AG09319 (cell line): ENCODE measurements at regions not wholly inside any gene's neighbourhood (a gene's known extent, or its start where the extent isn't known, plus 50 kb on each side); places are given as distances from the start of the nearest gene placed in this dataset.
"Not testable (repeated sequence)": the region's sequence is repeated elsewhere in the genome, so short reads cannot be mapped to it uniquely, and the experiment has no call there.

ENCODE experiments used
- DNase-seq: peaks from one replicate; pipeline ENCODE4 v3.0.0-alpha.2; 2010; ENCODE audit warnings: low read depth; ENCODE audit errors: extremely low read depth
- TF ChIP-seq, protein P1 (sequence below): IDR thresholded peaks from 2 replicates; pipeline ENCODE4 v1.5.1; 2011; ENCODE audit warnings: low read depth, mild to moderate bottlenecking, inconsistent platforms, low read length, moderate library complexity

DNA sequence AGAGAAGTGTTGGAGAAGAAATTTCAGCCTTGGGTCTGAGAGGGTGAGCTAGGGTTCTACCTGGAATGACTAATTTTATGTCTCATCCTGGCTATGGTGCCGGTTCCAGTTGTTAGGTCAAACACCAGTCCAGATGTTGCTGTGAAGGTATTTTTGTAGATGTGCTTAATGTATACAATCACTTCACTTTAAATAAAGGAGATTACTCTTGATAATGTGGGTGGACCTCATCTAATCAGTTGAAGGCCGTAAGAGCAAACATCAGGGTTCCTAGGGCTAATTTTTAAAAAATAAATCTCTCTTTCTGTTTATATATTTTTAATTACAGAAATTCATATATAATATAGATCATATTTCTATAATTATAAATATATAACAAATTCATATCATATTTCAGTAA is 90.5 kb upstream of the GDNF start:
- DNase-seq: no peak
- TF ChIP-seq, protein P1, sequence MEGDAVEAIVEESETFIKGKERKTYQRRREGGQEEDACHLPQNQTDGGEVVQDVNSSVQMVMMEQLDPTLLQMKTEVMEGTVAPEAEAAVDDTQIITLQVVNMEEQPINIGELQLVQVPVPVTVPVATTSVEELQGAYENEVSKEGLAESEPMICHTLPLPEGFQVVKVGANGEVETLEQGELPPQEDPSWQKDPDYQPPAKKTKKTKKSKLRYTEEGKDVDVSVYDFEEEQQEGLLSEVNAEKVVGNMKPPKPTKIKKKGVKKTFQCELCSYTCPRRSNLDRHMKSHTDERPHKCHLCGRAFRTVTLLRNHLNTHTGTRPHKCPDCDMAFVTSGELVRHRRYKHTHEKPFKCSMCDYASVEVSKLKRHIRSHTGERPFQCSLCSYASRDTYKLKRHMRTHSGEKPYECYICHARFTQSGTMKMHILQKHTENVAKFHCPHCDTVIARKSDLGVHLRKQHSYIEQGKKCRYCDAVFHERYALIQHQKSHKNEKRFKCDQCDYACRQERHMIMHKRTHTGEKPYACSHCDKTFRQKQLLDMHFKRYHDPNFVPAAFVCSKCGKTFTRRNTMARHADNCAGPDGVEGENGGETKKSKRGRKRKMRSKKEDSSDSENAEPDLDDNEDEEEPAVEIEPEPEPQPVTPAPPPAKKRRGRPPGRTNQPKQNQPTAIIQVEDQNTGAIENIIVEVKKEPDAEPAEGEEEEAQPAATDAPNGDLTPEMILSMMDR: no peak

DNA sequence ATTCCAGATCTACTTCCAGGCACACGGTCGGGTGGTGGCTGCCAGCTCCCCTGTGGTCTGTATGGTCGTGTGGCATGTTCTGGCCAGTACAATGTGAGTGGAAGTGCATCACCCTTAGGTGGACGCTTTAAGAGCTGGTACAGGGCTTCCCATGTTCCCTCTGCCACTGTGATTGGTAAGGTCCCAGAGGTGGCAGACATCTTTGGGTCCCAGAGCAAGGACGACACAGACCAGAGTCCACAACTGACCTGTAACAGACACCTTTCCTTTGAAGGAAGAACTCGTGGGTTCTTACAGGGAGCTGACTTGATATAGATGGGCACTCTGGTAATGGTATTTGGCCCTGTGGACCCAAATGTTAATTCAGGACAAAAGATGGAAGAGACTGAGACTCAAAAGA is 90.0 kb upstream of the GDNF start:
- DNase-seq: no peak
- TF ChIP-seq, protein P1: no peak

DNA sequence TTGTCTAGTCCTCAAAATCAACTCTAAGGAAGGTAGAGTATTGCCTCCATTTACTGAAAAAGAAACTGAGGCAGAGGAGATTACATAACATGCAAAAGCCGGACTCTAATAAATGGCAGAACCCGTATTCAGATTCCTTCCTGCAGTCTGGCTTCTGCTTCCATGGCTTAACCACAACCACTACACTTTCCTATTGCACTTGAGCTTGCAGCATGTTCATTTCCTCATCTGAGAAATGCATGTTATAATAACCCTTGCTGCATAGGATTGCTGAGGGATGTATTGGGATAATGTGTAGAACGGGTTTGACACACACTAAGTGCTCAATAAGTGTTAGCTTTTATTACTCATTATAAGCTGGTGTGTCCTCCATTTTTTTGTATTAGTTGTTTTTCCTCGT is 87.9 kb upstream of the GDNF start:
- not testable (repeated sequence) for DNase-seq

DNA sequence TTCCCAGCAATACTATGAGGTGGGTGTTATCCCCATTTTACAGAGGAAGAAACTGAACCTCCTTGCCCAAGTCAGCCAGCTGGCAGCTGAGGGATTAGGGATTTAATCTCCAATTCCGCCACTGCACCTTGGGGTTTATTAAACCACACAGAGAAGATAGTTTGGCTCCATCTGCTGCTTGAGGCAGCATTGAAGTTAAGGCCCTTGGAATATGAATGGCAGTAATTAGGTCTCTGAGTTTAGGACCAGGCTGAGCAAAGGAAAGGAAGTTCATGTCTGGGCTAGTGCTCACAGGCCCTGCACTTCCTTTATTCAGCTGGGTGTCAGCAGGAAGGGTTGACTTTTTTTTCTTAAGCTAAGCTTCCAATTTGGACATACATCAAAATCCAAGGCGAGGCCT is 86.9 kb upstream of the GDNF start:
- TF ChIP-seq, protein P1: no peak
- no peak for DNase-seq

DNA sequence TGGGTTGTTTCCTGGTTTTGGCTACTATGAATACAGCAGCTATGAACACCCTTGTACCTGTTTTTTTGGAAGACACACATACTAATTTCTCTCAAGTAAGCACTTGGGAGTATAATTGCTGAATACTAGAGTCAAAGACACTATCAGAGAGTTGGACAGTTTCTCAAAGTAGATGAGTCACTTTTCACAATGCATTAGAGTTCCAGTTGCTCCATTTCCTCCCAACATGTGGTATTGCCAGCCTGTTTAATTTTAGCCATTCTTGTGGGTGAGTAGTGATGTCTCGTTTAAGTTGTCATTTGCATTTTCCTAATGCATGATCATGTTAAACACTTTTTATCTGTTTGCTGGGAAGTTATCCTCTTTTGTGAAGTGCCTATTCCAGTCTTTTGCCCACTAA is 81.6 kb upstream of the GDNF start:
- TF ChIP-seq, protein P1: no peak
- DNase-seq: no peak

DNA sequence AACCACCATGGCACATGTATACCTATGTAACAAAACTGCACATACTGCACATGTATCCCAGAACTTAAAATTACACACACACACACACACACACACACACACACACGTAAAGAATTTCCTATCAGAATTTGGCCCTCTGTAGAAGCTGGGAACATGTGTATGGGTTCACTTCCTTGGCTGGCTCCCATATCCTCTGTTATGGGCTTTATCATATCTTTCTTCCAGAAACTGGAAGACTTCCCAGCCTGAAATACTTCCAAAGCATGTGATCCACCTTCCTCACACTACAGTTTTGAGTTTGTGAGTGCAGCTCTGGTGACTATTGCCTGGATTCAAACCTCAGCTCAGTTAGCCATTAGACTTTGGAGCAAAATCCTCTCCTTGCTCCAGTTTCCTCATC is 78.6 kb upstream of the GDNF start:
- TF ChIP-seq, protein P1: no peak

DNA sequence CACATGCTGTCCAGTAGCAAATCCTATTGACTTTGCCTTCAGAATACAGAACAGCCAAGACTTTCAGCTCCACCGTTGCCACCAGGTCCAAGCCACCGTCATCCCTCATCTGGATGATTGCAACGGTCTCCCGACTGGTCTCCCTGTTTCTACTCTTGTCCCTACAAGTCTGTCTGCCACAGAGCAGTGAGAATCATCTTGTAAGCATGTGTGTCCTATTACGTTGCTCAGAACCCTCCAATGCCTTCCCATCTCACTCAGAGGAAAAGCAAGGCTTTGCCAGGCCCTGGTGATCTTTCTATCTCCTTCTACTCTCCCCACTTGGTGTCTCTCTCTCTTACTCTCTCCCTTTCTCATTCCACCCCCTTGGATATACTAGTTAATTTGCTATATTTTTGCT is 76.7 kb upstream of the GDNF start:
- DNase-seq: no peak
- TF ChIP-seq, protein P1: no peak

More for the DNA sequence above, 78.6 kb upstream of the GDNF start:
- no peak for DNase-seq

DNA sequence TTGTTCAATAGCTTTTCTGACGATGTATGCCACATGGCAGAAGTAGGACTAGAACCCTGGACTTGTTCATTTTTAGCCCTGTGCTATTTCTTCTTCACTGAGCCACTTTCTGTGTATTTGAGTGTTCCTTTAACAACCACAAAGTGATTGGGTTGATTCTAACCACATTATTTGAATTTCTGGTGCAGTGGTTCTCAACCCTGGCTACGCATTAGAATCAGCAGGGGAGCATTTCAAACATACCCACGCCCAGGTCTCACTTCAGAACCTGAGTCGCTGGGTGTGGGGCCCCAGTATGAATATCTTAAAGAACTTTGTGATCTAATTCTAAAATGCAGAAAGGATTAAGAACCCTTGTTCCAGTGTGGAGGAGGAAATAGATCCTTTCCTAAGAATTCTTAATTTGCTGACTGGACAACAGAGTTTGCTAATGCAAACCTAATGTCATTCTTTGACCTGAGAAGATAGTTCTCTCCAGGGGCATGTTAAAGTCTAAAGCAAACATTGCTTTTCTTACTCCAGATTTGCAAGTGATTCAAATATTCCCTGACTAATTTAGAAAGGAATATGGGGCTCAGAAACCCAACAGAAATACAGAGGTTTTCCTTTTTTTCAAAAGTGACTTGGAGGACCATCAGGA is 75.4 kb upstream of the GDNF start:
- TF ChIP-seq, protein P1: no peak
- DNase-seq: no peak

DNA sequence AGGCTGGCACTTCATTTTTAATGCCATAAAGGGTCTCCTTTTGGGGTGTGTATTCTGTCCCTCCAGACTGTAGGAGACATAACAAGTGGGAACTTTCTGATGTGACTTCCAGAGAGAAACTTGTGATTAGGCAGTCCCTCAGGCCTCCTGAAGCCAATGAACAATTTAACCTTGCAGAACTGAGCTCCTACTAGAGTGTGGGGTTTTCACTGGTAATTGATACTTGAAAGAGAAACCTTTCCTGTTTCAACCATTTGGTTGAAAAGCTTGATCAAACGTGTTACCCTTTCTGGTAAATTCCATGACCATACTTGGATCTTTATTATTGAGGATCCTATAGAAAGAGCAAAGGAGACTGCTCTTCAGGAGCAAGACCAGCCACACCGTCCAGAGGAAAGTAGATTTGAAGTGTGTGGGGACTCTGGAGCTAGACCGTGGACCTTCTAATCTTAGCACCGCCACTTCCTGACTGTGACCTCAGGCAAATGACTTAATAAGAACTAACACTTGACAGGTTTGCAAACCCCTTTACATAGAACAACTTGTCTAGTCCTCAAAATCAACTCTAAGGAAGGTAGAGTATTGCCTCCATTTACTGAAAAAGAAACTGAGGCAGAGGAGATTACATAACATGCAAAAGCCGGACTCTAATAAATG is 69.9 kb upstream of the GDNF start:
- not testable (repeated sequence) for DNase-seq
